ENCODE measurements at regions not wholly inside any gene's neighbourhood (a gene's known extent, or its start where the extent isn't known, plus 50 kb on each side); places are given as distances from the start of the nearest gene placed in this dataset.
"Not testable (repeated sequence)": the region's sequence is repeated elsewhere in the genome, so short reads cannot be mapped to it uniquely, and the experiment has no call there.

DNA sequence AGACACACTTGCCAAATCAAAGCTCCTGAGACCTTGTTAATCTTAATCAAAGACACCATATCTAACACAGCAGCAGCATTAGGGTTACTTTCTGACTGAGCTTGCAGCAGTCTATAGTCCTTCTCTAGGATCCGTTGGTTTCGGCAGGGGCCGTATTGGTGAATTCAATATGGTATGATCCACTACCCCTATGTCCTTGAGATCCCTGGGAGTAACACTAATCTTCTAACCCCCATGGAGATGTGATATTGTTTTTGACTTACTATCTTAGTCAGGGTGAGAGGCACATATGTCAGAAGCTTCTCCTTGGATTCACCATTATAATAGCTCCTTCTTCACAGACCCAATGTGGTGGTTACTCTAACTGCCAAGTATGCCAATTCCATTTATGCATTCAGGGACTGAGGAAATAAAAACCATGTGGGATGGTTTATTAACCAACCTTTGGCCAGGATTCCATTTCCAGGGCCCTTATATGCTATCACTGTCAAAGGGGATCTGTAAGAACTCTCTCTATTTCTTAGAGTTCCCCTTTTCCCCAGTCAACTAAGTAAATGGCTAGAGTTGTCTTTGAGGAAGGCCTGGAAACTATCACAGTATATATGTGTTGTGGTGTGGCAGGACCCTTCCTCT, 673.6 kb upstream of the USP24 start:
- no peak for DNase-seq

DNA sequence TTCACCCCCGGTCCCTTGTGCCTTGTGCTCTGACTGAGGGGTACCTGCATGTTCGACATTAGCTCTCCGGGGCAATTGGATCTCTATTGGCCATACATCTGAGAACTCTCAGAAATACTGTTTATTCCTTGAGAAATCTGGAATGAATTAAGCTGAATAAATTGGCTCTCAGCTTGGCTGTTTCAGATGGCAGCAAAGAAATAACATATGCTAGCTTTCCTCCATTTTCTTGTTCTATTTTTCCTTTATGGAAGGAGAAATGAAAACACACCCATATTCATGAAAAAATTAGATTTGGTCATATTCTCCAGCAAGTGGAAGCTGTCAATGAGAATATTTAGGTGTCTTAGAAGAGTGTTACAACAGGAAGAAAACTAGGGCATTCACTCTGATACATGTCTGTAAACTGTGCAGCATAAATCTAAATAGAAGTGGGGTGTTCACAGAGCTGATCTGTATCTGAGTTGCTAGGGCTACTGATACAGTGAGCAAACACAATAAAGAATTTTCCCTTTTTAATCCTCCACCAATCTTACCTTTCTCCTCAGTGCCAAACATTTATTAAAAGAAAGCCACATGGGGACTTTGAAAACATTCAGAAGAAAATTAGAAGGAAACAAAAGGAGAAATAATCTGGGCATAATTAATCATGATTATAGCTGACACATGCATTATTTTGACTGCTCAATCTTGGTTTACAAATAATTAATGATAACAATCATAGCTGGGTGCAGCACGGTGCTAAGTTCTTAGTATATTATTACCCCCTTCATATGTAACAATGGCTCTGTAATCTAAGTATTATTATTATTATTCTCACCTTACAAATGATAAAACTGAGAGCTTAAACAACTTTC, 671.9 kb upstream of the USP24 start:
- peak; percentile 46 for DNase-seq

DNA sequence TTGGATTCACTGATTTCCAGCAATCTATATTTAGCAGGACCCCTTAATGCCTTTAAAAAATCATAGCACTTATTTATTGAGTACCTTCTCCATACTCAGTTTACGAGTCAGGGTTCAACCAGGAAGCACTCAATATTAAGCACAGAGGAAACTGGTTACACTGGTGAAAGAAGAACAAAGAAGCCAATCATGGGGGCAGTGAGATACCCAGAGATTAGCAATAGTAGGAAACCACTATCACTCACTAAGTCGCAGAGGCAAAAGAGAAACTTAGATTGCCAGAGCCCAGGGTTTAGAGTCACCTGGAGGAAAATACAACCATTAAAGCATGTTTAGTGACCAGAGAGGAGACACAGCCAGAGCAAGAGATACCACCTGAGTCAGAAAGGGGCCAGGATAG, 670.5 kb upstream of the USP24 start:
- DNase-seq: no peak

DNA sequence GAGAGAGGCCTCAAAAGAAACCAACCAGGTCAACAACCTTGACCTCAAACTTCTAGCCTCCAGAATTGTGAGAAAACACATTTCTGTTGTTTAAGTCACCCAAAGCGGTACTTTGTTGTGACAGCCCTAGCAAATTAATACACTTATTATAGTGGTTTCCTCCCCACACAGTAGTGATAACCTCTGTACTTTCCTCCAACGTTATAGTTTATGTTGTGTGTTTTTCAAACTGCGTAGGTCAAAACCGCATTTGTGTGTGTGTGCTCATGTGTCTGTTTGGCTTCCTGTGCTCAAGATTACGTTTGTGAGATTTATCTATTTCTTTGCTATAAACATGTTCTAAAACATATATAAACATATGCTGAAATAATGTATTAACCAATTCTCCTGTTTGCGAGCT, 667.8 kb upstream of the USP24 start:
- DNase-seq: no peak

DNA sequence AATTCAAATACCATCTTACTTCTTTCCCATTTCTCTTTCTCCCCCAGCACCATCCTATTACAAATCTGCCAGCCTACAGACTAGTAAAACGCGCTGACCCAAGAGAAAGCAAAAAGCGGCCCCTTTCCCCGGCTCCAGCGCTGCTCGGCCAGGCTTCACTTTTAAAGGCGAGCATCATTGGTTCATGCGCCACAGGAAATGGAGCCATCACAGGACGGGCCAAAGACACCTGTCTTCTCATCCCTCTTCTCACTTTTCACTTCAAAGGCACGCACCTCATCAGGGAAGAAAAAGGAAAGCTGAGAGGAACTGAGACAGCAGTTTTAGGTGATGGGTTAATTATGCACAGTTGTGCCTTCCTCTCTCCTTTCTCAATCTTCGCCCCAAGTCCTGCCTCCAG, 664.2 kb upstream of the USP24 start:
- DNase-seq: no peak

DNA sequence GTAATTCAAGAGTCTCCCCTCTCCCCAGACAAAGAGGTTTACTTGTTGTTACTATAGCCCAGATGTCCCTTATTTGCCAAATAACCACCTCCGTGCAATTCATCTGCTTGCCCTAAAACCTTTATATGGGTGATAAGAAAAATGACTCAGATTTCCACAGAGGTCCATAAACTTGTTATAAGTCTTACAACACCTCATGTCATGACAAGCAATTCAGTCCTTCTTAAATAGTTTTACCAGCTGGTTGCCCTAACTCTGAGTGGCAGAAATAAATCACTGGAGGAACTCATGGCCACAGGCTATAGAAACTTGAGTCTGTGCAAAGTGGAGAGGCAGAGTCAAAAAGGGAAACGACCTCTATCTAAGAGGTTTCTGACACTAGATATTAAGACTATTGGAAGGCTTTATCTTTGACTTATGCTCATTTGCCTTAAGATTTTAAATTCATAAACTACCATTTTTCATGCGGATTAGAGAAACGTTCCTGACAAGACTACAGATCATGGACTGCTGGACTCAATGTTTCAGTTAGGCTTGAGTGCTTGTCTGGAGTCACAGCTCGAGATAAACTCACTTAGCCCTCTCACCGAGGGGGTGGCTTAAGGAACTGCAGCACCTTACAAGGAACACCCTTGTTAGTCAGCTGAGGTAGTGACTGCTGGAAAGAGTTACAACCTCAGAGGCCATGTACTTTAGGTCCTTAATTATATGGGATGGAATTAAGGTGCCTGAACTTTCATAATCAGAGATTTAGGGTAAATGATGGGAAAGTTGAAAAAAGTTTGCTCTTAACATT, 662.5 kb upstream of the USP24 start:
- no peak for DNase-seq

DNA sequence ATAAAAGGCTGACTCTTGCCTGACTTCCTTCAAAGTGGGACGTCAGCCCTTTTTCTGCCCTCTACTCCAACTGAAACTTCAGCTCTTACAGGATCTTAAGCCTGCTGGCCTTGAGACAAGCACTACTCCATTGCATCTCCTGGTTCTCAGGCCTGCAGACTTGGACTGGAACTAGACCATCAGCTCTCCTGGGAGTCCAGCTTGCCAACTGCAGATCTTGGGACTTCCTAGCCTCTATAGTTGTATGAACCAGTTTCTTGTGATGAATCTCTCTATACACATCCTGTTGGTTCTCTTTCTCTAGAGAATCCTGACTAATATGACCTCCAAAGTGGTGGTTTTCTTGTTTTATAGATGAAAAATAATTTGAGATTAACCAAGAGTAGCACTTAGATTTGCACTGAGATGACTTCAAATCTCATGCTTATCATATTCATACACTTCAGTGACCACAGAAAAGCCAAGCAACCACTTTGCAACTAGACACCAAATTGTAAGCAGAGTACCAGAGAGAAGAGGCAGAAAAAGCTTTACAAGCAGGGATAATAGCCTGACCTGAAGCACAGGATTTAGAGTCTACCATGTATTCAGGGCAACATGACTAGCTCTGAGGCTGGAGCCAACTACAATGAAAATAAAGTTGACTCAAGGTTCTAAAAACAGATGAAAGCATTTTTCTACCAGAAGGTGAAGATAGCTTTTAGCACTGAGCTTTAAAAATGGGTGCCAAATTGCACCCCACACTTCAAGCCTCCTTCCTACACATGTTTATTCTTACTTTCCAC, 661.3 kb upstream of the USP24 start:
- no peak for DNase-seq

DNA sequence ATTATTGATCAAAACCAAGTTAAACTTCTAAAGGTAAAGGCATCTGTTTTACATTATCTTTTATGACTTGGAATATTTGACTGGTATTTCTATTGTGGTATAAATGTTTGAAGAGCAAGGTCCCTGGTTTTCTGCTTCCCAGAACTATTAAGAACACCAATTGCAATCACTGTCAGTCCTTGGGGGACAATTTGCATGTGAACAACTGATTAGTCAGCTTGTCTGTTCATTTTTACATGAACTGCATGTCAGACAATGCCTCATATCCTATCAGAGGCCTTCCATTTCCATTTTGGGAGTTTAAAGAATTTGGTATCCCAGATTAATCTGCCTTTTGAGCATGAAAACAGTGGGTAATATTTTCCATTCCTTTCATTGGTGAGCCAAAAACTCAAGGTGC, 654.9 kb upstream of the USP24 start:
- no peak for DNase-seq

DNA sequence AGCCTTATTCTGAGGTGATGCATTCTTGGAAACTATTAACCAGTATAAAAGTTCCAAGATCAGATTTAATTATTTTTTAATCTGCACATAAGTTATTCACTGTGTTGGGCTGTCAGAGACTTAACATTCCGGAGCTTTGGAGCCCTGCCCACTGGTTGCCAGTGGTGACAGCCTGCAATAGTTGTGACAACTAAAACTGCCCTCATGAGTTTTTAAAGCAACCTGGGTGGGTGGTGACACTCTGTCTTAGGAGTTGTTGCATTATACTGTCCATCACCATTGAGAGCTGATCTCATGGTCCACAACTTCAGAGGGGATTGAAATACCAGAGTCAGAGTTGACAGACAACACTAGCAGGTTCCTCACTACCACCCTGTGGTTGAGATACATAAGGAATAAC, 653.9 kb upstream of the USP24 start:
- DNase-seq: peak; percentile 81

DNA sequence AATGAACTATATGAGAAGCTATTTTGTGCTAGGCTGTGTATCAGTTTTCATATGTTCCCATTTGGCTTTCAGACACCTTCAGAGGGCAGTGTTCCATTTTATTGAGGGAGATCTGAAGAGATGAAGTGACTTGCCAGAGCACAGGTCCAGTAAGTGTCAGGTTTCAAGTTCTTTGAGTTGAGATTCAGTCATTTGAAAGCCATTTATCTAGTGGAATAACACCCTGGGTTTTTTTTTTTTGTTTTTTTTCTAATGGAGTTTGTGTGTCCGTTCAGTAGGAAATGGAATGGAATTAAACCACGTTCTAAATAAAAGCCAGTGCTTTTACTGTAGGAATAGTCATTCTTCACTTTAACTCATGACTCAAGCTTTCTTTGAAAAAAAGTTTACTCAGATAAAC, 652.9 kb upstream of the USP24 start:
- DNase-seq: peak; percentile 24

DNA sequence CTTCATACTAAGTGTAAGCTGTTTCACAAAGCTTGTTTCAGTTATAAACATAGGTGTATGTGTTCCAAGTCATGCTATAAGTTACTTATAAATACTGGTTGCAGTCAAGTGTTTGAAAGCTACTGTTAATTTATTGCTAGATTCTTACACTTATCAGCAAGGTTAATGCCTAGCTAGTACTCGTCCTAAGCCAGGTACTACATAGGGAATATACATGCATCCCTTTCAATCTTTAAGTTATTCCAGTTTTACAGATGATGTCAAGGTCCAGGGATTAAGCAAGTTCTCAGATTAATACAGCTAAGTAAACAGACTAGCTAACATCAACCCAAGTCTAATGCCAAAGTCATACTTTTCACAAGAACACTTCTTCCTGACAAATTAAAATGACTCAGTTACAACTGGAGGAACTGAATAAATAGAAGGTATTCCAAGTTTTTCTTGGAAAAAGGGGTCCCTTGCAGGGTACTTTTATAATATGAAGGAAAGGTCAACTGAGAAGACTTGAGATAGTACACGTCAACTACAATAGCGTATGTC, 652.2 kb upstream of the USP24 start:
- no peak for DNase-seq

DNA sequence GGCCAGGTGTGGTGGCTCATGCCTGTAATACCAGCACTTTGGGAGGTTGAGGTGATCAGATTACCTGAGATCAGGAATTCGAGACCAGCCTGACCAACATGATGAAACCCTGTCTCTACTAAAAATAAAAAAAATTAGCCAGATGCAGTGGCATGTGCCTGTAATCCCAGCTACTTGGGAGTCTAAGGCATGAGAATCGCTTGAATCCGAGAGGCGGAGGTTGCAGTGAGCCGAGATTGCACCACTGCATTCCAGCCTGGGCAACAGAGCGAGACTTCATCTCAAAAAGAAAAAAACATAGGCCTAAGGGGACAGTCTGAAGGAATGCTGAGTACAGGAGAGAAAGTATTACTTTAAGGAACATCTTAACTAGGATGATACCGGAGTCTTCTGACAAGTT, 650.6 kb upstream of the USP24 start:
- not testable (repeated sequence) for DNase-seq

DNA sequence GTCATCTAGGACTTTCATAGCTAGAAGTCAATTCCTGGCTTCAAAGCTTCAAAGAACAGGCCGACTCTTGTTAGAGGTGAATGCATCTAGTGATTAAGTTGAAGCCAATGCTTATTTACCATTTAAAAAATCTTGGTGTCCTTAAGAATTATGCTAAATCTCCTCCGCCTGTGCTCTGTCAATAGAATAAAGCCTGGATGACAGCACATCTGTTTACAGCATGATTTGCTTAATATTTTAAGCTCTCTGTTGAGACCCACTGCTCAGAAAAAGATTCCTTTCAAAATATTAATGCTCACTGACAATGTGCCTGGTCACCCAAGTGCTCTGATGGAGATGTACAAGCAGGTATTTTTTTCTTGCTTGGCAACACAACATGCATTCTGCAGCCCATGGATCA, 649.1 kb upstream of the USP24 start:
- no peak for DNase-seq

DNA sequence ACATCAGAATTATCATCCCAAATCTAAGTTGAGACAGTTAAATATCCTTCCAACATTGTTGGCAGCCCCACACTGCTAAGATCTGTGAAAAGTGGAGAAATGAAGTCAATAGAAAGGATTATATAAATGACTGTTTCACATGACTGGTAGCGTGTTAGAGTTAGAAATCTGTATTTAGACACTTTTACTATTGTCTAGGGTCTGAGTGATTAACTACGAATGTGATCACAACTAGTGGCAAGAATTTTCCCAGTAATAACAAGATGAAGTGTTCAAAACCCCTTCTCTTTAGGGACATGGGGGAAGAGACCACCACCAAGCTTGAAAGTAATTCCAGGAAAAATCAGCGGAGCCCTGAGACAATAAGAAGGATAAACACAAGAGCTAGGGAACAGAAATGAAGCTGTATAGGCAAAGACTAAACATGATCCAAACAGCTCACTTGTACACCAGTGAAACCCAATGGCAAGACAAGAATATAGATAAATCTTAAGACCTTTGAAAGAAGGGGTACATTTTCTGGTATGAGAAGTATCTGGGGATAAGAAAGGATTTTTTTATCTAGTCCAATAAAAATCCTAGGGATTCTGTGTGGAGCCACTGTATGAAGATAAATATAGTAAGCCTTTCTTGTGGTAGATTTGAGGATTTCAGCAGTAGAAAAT, 646.6 kb upstream of the USP24 start:
- no peak for DNase-seq

DNA sequence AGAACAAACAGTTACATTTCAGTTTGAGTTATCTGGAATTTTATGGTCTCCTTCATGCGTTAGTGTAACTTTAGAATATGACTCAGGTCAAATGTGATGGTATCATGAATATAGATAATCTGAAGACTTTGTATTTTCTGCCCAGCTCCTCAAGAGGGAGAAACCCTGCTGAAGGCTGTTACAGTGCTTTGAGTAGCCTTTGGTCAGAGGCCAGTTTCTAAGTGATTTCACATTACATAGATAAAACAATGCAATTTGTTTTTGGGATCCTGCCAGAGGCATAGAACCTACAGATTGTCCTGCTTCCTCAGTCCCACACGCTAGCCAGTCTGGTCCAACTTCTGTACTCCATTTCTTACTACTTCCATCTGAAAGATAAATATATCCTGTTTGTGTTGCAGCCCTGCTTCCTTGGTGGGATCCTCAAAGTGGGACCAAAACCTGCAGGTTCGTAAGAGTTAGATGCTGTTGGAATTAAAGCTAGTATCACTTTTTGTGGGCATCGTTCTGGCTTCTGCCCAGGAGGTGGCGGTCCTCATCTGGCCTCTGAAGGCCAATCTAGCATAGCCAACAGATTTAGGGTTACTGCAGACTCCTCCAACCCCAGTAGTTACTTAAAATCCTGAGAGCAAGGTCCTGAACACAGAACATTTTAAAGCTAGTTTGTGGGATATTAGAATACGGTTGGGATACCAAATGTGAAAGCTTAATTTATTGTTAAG, 645.8 kb upstream of the USP24 start:
- no peak for DNase-seq

DNA sequence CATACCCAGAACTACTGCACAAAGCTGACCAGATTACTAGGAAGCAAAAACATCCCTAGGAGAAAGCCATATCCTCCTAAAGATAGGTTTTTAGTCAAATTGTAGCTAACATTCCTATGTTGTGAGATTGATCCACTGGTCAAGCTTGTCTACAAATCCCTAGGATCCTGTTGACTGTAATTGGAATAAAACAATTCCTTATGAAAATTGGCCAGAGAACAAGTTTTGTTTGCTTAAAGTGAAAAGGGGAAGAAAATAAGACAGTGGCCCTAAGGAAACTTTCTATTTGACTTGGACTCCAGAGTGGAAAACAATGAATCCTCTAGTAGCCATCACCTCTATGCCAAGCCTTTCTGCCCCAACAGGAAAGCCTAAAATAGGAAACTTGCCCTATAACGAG, 645.2 kb upstream of the USP24 start:
- DNase-seq: no peak

DNA sequence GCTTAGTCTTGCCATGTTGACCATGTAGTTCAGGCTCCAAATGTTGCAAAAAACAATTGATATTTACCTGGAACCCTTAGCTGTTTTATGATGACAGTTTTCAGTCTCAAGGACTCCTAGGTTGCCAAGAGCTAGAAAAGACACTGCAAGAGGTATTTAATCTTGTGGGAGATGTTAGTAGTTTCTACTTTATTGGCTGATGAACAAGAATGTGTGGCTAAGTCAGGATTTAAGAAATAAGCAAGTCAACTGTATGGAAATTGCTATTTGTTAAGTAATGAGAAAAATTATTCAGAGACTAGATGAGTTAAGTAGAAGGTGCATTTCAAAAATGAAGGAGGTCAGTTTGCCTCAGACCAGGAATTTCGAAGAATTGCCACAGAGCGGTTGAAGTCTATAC, 639.7 kb upstream of the USP24 start:
- DNase-seq: no peak

DNA sequence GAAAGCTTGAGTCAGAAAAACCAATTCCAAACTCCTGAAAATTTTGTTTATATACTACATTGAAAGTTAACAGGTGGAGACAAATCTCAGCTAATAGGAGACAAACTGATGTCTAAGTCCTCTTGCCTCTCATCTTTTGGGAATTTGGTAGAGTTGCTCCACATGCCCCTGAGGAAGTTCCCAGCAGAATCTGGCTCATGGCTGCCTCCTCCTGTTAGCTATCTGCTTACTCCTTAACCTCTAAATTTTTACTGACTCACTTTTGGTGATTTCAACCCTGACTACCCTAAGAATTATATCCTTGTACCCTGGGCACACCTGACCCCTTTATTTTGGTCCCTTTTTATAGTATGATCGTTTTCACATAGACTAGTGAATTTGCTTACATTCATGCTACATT, 633.7 kb upstream of the USP24 start:
- no peak for DNase-seq

DNA sequence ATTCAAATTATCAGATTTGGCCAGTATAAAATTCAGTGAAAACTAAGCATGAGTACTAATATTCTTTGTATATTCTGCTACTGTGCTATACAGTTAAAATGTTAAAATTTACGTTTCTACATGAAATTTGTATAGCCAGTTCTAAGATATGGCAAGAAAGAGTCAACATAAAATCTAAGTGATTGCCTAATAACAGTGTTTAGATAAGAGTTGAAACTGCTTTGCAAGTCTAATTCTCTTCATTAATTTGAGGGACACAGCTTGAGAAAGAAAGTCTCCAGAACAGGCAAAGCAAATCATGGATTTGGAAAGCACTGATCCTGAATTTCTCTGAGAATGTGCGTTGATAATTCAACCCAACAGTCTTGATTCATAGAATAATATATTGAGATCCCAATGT, 630.9 kb upstream of the USP24 start:
- DNase-seq: no peak

DNA sequence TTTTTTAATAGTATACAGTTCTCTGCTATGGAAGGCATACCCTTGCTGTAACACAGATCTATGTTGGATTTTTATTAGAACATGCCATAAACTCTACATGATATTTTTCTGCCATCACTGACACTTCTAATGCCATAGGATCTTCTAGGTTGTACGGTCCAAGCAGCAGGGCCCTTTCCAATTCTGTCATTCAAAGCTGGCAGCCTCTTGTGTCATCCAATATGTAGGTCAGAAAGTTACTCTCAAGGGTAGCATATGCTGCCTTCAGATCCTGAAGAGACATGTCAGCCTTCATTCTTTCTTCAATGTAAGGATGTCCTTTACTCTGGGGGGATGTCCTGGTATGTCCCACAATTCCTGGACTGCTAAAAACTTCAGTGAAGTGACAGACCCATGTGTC, 629.2 kb upstream of the USP24 start:
- DNase-seq: no peak

DNA sequence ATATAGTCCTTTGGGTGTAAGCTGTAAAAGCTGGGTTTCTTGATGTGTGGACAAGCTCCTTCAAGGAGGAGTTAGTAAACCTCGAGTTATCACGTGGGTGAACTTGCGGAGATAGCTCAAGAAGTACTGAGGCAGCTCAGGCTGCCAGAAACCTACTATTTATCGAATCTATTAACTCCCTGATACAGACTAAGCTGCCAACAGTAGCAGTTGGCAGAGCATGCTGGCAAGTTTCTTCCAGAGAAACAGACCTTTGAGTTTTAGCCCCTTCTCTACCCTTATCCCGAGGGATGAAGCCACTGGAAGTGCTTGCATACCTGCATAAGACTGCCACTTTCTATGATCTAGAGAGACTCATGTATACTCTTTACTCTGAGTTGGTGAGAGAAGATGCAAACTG, 624.5 kb upstream of the USP24 start:
- no peak for DNase-seq

DNA sequence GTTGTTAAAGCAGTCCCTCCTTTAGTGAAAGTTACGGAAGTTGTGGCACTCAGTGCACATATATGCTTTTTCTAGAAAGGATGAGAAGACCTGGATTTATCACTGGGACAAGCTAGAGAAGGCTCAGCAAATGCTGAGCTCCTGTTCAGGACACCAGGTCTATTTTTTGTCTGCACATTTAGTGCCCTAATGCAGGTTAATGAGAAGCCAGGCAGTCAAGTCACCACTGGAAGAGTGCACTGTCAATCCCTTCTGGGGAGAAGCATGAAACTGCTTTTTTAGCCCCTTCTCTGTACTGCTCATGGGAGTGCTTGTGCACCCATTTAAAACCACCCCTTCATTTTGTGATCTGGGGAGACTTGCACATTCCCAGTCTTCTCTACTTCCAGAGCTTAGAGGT, 624.1 kb upstream of the USP24 start:
- no peak for DNase-seq

All from NCI-H774 (cell line).